ENCODE measurements at regions not wholly inside any gene's neighbourhood (a gene's known extent, or its start where the extent isn't known, plus 50 kb on each side); places are given as distances from the start of the nearest gene placed in this dataset.

DNA sequence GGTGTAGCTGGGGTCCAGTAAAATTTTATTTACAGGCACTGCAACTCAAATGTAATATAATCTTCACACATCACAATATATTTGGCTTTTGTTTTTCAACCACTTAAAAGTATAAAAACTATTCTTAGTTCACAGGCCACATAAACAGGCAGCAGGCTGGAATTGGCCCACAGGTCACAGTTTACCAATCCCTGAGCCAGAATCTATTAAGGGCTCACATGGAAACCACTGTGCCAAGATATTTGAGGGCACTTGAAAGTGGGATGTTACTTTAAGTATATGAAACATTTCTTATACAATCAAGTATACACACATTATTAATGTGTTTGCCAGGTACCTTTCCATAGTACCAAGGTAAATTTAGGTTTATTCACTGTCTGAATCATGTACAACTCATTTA lies 71.9 kb upstream of the PRDX6 start:
- DNase-seq, result no peak

DNA sequence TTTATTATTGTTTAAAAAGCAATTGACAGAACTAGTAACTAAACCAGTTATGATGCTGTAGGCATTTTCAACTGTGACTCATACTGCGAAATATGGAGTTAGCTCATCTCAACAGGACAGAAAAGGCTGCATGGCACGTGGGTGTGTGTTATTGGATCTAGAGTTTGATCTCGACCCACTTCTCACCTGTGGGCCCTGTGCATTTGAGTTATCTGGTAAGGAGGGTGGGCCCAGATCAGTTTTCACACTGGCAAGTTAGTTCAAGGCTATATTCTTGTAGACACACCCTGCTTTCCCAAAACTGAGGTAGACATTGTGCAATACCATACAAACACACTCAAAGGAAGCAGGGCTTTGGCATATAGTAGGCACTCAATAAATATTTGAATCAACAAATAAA lies 71.3 kb upstream of the PRDX6 start:
- no peak for DNase-seq

DNA sequence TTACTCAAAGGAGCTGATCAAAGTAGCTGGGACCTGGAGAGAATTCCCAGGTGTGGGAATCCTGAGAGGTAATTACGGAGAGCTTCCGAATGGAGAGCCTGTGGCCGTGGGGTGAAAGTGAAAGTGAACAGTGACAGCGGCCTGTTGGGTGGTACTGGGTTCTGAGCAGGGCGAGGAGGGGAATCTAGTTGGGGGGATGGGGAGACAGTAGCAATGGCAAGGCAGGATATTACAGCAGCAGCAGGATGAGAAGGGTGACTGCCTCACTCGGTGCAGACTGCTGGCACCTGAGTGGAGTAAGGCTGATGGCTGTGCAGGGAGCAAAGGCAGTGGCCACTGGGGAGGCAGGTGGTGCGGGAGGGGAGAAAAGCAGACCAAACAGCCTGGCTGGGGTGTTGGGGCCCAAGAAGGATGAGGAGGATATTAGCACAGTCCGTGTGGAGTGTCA lies 70.3 kb upstream of the PRDX6 start:
- DNase-seq, result no peak

DNA sequence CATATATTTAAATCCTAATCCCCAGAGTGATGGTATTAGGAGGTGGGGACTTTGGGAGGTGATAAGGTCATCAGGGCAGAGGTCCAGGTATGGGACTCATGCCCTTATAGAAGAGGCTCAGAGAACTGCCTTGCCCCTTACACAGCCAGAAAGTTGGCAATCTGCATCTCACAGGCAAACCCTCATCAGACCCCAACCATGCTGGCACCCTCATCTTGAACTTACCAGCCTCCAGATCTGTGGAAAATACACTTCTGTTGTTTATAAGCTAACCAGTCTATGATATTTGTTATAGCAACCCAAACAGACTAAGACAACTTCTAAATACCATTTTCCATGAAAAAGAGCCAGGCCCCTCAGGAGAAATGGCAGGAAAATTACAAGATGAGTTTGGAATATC lies 69.3 kb upstream of the PRDX6 start:
- no peak for DNase-seq

DNA sequence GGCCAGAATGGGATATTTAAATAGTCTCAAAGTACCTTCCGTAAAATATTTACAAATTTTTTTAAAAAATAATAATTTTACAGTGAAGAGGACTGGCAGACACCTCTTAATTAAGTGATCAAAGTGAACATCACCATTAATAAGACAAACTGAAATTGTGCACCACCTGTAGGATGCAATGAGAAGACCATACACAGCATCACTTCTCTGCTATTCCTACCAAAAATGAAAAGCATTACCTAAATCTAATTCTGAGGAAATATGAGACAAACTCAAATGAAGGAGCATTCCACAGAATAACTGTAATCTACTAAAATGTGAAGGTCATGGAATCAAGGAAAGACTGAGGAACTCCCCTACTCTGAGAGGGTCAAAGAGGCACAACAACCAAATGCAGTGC lies 68.2 kb upstream of the PRDX6 start:
- no peak for DNase-seq

DNA sequence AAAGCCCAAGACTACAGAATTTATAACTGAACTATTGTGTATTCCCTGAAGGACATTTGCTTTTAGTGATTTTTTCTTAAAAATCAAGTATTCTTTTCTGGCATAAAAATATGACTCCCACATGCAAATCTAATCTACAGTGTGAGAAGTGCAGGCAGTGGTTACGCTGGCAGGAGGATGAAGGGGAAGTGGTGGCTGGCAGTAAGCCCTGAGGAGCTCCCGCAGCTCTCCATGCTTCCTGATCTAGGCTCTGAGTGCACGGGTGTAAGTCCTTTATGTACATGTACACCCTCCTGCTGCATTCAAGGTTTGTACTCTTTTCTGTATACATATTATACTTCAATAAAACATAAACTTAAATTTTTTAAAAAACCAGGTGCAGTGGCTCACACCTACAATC lies 67.5 kb upstream of the PRDX6 start:
- DNase-seq, result peak; percentile 84

DNA sequence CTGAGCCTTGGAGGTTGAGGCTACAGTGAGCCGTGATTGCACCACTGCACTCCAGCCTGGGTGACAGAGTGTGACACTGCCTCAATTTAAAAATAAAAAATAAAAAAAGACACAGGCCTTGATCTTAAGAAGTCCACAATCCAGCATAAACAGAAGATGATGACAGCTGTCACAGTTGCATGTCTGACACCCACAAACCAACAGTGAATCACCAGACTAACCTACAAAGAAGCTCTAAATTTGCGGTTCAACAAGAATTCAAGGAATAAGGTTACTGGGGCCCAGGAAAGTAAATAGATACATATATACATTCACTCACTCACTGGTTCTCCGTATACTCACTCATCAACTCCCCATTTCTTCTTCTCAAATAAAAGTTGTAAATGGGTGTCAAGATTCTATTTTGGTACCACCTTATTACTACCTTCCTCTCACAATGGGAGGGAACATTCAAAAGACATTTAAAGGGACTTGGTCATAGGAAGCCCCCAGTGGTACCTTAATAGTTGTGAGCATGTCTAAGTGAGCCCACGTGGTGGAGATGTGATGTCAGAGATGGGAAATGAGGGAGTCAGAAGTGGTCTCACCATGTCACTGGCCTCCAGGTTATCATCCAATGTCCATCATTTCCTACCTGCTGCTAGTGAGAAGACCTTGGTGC lies 66.9 kb upstream of the PRDX6 start:
- DNase-seq, result no peak

DNA sequence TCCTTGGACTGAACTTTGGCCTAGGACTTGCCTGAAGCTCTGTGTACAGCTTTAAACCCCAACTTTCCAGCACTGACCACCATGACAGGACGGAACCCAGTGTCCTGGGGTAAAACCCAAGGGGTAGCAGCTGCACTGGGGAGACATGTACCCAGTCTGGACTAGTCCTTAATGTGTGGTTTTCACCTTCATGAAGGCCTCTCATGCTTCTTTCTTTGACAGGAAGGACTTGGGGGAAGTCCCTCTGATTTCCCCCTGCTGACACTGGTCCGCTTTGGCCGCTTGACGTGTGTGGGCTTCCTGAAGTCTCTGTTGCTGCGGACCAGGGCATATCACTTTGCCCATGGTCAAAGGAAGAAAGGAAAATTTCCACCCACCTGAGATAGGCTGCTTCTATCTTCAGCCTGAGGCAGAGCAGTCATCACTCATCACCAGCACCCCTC lies 66.3 kb upstream of the PRDX6 start:
- no peak for DNase-seq

DNA sequence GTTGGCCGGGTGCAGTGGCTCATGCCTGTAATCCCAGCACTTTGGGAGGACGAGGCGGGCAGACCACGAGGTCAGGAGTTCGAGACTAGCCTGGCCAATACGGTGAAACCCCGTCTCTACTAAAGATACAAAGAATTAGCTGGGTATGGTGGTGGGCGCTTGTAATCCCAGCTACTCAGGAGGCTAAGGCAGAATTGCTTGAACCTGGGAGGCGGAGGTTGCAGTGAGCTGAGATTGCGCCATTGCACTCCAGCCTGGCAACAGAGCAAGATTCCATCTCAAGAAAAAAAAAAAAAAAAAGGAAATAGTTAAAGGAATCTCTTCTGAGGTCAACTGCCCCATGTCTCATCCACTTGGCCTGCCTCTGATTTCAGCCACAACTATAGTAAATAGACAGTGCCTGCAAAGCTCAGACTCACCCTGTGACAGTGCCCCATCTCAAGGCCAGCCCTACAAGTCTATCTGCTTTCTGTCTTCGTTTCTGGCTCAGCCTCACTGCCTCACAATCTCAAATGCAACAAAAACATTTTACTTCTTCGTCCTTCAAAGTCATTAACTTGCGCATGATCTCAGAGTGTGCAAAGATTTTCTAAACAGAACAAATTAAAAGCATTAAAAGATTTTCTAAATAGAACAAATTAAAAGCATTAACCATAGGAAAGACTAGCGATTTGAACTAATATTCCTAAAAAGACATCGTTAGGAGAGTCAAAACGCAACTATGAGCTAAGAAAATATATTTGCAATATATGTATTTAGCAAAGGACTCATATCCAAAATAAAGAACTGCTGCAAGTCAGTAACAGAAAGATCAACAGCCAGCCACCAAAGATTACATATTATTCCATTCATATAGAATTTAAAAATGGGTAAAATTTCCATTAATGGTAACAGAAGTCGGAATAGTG lies 65.0 kb upstream of the PRDX6 start:
- no peak for DNase-seq

DNA sequence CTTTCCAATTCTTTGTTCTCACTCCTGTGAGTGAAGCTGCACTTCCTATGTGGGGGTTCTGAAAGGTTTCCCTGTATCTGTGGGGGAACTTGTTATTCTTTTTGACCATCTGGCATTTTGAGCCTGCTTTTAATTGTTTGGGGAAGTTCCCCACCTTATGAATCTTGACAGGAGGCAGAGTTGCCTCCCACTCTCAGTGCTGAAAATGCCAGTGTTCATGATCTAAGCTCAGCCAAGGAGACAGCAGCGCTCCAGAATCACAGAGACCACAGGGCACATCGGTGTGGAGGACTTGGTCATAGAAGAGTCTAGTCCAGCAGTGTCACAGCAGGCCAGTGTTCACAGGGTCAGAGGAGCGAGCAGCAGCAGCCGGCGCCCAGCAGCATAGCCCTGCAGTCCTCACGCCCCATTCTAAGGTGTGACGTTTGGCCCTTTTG lies 63.8 kb upstream of the PRDX6 start:
- peak; percentile 46 for DNase-seq

DNA sequence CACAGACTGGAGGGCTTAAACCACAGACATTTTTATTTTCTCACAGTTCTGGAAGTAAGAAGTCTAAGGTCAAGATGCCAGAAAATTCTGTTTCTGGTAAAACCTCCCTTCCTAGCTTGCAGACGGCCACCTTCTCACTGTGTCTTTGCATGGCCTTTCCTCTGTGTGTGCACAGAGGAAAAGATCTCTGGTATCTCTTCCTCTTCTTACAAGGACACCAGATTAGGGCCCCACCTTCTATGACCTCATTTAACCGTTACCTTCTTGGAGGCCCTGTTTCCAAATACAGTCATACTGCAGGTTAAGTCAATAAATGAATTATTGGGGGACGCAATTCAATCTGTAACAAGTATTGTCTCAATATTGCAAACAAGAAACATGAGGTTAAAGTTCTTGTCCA lies 63.0 kb upstream of the PRDX6 start:
- no peak for DNase-seq

DNA sequence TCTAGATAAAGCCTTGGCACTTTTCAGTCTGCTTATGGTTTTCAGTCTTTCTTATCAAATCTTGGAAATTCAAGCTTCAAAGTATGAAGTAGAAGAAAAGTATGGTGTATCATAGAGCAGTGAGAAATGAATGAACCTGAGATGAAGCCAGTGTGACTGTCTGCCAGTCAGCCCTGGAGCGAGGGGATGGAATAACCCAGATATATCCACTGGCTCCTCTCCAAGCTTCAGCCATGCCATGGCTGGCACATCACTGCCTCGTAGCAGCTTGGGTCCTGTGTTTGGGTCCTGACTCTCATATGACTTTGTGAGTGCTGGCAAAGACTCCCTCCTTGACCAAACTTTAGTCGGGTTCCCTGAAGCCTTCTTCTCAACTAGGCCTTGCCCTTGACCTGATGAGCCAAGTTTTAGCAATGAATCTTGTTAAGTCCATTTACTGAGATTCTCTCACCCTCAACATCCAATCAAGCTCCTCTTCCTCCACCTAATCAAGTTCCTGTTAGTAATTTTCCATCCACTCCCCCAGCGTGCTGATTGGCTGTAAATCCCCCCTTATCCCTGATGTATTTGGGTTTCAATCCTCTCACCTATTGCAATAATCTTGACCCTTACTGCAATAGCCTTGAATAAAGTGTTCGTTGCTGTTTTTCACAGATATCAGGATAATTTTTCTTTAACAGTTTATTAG lies 62.5 kb upstream of the PRDX6 start:
- no peak for DNase-seq

DNA sequence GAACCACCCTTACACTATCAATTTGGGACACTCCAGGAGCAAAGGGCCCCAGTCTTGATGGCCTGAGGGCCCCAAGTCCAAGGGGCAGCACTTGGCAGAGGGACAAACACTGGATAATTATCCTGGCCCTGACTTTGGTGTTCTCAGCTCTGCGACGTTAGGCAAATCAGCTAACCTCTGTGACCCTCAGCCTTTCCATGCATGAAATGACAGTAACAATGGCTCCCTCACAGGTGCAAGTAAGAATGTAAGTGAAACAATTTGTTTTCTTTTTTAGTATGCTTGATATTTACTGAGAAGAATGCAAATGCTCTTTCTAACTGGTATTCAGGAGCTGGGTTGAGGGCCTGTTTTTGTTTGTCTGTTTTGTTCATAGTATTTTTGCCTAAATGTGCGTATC lies 61.6 kb upstream of the PRDX6 start:
- DNase-seq, result no peak

DNA sequence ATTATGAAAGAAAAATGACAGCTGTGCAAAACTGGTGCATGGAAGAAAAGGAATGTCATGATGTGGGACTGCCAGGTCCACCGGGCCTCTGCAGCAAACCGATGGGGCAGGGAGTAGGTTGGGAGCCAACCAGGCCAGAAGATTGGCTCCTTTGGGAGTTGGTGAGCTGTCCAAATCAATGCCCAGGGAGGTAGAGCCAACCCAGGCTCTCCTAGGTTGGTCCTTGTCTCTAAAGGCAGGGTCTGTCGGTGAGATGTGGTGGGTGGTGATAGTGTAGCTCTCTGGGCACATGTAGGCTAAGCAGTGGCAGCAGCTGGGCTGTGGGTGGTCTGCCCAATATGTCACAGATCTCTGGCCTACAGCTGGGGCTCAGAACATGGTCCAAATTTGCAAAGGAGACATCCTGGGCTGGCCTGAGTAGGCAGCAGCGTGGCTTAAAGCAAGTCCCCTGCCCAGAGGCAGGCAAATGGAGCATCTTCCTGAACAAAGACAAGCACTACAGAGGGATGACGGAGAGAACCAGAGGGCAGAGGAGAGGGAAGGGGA lies 61.2 kb upstream of the PRDX6 start:
- peak; percentile 47 for DNase-seq

DNA sequence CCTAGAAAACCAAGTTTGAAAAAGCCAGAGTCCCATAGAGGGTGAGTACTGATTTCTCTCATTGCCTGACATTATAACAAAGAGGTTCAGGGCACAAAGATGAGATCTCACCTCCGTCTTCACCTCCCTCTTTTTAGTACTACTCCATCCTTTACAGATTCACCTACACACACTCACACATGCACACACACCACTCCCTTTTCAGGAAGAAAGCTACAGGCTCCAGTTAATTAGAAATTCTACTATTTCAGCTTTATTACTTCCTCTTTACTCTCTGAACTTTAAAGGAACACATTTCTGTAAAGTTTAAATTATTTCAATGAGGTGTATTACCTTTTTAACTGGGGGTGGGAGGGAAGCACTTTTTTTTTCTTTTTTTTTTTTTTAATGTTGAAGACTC lies 59.6 kb upstream of the PRDX6 start:
- DNase-seq, result no peak

DNA sequence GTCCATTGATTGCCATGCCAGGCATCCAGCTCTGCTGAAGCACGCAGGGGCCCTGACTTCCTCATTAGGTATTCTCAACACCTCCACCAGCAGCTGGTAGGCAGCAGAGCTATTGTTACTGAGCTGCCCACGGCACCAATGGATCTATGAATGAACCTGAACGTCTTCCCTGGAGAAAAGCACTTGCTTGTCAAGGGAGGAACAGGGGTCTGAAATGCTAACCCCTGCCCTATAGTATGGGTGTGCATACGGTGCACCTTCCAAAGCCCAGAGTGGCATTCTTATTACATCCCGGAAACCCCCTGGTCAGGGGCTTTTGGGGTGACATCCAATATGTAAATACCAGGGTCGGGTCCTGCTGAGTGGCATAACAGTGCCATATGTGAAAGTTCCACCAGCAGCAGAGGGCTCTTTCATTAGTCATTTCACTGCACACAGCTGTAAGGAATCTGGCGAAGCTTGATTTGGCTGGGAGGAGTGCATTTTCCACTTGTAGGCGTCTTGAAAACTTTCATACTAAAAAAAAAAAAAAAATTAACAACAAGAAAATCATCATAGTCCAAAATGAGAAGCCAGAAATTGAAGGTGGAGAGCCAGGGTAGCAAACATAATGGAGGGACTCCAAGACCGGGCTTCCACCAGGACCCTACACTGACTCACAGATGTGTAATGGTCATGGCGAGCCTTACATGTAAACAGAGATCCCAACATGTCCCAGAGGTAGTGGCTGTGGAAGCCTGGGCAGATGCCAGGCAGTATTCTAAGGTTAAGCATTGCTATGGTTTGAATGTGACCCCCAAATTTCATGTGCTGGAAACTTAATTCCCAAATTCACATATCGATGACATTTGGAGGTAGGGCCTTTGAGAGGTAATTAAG lies 58.8 kb upstream of the PRDX6 start:
- DNase-seq, result no peak

DNA sequence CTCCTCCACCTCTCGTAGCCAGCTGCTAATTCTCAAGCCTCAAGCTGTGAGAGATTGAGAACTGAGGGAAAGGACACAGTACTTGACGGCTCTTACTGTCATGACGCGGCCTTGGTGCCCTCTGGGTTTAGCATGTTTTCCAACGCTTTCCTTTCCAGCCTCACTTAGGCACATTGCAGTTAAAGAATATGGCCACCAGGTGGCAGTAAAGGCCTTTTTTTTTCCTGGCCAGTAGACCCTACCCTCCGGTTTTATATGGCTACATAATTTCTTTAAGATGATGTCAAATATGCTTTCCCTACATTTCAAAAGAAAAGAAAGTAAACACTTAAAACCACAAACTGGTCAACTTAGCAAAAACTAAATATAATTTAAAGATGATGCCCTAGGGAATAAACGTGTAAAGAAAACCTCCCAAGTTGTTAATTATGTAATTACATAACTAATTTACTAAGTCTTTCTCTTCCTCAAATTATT lies 56.8 kb upstream of the PRDX6 start:
- DNase-seq, result peak; percentile 72

DNA sequence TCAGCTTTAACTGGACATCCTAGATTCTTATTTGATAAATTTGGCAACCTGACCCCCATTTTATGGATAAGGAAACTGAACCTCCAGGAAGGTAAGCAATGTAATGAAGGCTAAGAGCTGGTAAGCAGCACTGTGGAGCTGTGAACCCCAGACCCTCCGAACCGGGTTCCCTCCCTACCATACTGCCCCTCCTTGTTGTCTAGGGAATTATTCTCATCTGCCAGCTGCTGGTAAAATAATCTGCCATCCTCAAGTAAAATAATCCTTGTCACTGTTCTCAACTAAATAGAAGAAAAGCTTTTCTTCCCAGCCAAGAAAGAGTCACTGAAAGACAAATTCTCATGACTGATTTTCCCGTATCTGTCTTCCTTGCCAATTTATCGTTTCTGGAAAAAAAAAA lies 55.8 kb upstream of the PRDX6 start:
- no peak for DNase-seq

DNA sequence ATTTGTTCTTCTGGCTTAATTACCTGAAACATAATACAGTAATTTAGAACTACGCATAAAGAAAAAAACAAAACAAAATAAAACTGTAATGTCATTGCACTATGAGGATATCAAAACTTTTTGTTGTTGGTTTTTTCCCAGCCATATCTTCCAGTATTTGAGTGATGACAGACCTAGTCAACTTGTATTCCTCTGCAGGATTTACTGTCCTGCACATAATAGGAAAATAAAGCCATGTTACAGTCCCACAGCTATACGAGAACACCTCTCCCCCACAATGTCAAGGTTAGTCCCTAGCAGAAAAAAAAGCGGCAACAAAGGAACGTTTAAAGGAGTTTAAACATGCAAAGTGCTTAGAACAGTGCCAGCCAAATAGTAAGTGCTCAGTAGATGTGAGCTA lies 55.3 kb upstream of the PRDX6 start:
- DNase-seq, result no peak

DNA sequence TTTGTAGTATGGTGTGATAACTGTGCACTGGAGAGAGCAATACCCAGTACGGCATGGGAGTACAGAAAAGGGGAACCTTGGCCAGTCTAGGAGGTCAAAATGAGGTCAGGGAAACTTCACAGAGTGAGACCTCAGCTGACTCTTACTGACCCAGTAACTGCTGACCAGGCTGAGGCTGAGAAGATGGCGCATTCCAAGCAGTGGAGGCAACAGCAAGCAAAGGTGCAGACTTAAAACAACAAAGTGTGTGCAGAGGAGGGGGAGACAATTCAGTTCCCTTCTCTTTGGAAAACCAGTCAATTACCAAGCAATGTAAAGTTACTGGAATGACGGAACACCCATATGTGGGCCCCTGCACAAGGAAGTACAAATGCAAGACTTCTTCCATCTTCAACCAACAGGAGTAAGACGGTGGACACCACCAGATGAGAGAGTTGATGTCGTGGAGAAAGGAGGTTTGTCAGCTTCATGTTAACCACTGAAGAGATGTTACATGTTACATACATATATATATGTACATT lies 54.6 kb upstream of the PRDX6 start:
- DNase-seq, result no peak

DNA sequence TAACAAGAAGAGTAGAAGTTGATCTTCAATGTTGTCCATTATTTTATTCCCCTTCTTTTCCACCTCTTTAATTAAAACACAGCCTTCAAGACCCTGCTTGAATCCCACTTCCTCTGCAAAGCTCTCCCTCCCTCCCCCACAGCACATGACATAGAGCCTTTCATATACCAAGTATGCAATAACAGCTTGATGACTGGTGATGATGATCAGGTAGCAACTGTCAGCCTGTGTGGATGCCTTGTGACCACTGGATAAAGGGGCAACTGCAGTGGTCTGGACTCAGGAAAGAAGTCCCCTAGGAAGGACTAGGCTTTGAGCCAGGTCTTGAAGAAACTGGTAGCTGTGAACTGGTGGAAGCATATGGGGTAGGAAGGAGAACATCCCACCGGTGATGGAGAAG lies 53.8 kb upstream of the PRDX6 start:
- DNase-seq, result no peak

DNA sequence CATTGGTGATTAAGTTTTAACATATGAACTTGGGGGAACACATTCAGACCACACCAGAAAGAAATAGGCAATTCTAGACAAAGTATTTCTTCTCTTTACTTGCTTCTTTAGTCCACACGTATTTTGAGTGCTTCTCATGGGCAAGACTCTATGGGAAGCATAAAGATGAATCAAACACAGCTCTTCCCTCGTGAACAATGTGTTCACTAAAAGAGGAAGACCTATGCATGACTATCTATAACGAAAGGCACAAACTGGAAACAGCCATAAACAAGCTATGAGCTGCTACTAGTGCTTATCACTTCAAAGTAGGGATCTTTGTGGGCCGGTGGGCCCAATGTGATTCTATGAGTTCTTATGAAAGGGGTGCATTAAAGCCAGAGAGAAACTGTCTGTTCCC lies 53.0 kb upstream of the PRDX6 start:
- no peak for DNase-seq
